ENCODE measurements at regions not wholly inside any gene's neighbourhood (a gene's known extent, or its start where the extent isn't known, plus 50 kb on each side); places are given as distances from the start of the nearest gene placed in this dataset.

DNA sequence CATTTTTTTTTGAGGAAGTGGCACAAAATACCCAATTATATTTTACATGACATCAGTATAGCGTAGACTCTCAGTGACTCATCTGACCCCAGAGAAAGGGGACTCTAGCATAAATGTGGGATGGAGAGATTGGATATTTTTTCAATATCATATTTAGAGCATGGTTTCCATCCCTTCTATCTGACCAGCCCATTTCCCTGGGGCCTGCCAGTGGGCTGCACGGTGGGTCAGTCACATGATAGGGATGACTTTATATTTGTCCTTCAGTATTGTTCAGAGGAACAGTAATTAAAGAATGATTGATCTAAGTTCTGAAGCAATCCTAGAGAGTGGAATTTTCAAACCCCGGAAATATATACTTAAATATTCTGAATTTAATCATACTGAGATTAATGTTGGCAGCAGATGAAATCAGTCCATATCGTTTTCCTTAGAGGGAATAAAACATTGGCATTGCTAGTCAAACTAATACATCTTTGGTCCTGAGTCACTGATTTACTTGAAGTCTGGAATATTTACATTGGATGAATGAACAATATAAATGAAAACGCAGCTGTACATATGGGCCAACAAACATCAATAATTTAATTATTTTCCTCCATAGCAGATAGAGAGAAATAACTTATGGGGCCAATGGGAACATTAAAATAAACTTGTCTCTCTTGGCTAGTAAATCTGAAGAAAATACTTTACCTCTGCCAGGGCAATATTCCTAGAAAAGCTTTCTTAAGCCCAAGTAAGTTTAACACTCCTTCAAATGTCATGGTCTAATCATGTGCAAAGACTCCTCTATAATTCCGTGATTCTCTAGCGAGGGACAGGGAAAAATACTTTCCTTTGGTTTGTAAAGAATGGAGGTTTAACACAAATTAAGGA is 563.6 kb upstream of the PKDCC start:
- no peak for DNase-seq

DNA sequence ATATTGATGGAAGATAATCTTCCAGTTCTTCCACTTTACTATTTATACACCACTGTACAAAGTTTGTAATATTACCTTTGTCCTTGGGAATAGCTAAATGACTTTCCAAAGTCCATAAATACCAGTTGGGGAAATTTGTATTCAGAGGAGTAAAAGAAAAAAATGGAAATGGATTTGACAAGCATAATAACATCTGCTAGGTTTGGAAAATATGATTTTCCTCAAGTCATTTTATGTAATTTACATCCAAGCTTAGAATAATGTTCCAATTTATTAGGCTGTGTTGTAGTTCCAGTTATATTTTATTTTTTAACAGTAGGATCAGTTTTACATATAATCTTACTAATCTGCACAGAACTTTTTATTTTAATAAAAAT is 563.0 kb upstream of the PKDCC start:
- no peak for DNase-seq

DNA sequence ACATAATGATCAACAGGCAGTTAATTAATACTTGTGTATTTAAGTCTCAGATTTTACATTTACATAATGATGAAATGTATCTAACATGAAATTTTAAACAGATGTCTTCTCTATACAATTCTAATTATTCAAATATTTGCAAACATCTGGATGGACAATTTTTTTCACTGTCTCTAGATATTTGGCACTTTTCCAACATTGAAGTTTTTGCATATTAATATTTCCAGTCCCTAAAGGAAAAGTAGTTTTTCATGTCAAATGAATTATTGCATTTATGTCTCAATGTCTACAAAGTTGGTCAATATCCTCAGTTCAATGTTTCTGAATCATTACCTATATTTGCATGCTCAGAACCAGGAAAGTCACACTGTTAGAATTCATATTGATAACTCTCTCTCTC is 560.9 kb upstream of the PKDCC start:
- DNase-seq, result no peak

DNA sequence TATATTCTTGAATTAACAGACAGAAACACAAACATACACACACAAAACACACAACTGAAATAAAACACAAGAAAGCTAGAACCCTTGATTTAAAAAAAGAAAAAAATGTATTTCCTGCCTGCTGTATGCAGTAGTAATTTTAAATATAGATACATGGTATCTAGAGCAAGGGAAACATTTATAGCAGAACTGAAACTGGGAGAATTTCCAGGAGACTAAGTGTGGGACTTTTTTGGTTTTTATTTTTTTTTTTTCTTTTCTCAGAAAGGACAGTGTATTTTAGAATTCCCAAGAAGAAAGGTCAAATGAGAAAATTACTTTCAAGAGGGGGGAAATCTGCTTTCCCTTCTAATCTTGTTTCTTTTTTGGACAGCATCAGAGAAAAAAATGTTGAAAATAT is 558.9 kb upstream of the PKDCC start:
- DNase-seq, result no peak

DNA sequence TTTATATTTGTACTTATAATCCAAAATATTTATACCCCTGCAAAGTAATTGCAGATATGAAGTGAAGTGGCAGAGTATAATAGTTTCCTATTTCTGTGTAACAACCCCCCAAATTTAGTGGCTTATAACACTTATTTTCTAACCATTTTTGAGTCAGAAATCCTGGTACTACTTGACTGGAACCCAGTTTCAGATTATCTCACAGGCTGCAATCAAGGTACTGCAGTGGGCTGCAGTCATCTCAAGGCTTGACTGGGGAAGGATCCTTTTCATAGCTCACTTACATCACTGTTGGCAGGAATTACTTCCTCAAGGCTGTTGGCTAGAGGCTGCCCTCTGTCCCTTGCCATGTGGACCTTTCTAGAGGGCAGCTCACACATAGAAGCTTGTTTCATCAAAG is 558.2 kb upstream of the PKDCC start:
- DNase-seq, result no peak

DNA sequence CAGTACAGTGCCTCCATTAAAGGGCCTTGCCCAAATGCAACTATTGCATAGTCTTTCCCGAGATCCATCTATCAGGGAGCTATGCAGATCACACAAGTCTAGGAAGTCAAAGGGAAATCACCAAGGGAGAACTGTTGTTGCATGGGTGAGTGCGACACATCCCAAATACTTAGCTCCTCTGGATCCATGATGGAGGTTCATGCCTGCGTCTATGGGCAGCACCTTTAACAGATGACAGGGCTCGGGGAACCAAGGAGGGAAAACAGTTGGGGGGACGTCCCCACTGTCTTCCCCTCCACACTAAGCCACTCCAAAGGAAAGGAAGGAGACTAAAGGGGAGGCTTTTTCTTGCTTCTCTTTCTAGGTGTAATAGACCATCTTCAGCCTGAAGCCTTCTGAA is 552.8 kb upstream of the PKDCC start:
- DNase-seq, result no peak

DNA sequence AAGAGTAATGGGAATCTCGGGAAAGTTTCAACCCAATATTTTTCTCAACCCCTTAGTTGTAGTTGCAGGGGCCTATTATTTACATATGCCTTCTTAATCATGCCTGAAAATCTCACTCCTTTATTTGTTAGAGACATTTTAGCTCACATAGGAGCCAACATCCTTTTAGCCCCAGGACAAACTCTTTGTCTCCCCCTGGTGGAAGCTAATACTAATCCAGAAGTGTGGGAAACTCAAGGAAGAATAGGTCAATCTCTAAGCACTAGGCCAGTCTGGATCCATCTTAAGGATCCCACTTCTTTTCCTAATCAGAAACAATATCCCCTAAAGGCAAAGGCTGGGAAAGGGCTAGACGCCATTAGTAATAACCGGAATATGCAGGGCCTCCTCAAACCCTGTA is 550.9 kb upstream of the PKDCC start:
- DNase-seq, result no peak

DNA sequence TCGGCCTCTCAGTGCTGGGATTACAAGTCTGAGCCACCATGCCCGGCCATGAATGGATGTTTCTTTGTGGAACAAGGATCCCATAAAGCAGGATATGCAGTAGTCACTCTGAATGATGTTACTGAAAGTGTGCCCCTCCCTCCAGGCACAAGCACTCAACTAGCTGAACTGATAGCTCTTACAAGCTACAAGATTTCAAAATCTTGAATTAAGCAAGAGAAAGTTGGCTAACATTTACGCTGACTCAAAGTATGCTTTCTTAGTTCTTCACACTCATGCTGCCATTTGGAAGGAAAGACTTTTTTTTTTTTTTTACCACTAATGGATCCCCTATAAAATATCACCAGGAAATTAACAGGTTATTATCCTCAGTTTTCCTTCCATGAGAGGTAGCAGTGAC is 549.0 kb upstream of the PKDCC start:
- DNase-seq, result no peak

DNA sequence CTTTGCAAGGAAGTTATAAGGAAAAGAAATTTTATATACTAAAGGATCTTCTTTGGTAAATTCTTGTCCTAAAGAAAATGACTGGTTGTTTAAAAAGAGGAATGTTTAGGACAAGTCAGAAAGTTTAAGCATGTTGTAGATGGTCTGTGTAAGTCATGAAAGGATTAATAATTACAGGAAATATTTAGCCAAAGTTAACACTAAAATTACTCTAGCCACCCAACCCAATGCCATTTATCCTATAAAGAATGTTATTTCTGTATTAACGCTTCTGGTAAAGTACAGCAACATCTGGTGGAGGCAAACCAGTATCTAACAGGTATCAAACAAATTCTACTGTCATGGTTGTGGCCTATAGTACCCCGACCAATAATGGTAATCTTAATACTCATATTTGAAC is 546.9 kb upstream of the PKDCC start:
- no peak for DNase-seq

DNA sequence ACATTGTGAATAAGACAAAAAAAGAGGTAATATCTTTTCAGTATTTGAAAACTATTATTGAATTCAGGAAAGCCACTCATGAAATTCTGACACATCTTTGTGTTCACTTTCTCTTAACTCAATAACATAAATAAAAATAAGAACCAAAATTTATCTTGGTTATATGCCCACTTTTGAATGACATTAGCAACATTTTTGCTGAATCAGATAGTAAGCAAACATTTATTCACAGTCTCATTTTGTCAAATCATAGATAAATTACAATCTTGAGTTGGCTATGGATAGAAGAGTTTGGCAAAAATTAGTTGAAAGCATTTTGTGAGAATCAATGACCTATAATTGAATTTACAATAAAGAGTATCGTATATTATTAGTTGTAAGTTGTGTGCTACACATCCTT is 545.1 kb upstream of the PKDCC start:
- no peak for DNase-seq

DNA sequence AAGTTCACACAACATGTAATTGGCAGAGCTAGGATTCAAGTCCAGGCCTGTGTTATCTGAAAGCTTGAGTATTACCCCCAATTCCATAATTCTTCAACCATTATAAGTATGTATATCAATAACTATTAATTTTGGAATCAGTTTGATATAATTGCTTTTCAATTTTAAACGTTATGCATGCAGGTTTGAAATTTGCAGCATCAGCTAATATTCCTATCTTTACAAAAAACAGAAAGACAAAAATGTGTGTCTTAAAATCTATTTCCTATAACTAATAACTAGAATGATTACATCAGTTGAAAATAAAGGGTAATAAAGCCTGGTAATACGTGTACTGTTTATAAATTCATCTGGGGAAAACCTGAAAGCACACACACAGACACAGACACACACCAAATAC is 543.3 kb upstream of the PKDCC start:
- no peak for DNase-seq

DNA sequence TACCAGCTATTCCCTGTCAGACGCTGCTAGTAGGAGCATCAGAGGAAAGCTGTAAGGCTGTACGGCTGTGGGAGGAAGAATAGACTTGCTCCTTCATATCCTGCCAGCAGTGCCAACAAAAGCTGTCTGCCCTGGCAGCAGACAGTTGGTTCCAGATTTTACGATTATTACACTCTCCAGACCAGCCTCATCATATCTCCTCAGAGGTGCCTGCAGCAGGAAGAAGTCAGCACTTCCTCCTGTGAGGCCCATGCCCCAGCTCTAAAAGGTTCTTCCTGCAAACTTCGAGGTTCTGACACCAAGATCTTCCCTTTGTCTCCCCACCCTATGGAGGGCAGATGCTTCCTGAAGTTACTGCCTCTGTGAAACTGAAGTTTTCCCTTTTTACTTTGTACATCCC is 537.7 kb upstream of the PKDCC start:
- no peak for DNase-seq

DNA sequence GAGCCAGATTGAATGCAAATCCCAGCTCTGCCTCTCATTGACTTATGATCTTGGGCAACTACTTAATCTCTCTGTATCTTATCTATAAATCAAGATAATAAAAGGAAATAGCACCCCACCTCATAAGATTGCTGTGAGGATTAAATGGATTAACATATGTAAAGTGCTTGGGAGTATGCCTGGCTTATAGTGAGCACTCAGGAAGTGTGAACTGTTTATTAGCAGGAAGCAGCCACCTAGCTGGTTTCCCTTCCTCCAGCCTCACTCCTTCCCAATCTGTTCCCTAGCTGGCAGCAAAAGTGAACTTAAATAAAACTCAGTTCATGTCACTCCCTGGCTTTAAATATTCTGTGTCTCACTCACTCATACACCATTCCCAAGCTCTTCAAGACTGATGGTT is 526.6 kb upstream of the PKDCC start:
- no peak for DNase-seq

DNA sequence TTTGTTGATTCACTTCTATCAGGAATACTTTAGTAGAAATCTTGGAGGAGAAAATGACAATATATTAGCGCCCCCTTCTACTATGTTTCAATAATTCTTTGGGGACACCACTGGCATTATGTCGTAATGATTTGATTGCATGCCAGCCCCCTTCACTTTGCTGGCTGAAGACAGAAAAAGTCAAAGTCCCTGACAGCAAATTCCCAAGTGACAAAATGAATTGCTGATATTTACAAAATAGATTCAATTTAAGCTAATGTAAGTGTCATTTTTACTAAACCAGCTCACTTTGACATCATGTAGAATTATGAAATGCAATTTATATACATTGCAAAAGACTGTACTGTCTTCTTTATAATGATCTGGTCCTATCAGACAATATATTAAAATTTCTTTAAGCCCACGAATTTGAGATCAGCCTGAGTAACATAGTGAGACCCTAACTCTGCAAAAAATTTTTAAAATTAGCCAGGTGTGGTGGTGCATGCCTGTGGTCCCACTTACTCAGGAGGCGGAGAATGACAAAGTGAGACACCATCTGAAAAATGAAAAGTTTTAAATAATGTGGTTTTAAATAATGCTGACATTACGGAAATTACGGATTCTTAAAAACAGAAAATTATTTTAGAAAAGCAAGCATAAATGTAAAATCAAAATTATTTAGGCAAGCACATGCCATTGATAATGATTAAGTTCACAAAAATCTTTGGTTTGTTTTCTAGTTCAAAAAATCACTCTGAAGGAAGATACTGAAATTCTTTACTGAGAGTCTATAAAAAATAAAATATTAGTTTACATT is 520.1 kb upstream of the PKDCC start:
- no peak for DNase-seq

DNA sequence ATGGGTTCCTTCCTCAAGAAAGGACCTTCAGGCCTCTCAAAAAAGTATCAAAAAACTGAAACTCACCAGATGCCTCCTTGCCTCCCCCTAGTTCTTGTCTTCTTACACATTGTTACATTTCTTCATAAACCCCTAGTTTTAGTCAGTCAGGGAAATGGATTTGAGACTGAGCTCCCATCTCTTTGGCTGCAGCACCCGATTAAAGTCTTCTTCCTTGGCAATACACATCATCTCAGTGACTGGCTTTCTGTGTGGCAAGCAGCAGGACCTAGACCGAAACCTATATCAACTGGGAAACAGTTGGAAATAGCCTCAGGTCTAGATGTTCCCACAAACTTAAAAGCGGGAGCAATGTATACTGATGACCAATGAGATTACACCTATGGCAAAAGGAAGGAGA is 512.2 kb upstream of the PKDCC start:
- DNase-seq, result no peak

DNA sequence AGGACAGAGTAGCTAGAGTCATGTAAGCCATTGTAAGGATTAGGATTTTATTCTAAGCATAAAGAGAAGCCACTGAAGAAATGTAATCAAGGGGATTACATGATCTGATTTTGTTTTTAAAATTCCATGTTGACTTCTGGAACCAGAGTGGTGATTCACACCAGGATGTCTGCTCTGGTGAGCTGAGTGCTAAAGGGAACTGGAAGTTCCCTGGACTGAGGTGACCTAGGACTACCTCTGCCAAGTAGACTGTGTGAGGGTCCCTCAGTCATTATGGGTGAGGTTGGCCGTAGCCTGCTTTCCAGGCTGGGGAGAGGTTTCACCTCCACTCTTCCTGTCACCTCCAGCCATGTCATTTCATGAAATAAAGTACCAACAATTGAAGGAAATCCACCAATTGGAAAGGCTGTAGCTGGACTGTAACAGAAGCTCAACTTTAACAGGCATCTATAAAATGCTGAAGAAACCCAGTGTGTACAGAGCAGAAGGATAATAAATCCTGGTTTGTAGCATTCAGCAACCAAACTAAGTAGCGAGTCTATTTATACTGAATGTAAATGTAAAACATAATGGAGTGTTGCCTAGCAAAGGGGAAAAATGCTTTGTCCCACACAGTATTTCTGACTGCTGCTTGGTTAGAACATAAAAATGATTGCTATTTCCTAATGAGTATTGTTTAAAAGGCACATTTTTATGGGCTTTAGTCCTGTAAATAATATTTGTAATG is 507.4 kb upstream of the PKDCC start:
- DNase-seq, result peak; percentile 74

DNA sequence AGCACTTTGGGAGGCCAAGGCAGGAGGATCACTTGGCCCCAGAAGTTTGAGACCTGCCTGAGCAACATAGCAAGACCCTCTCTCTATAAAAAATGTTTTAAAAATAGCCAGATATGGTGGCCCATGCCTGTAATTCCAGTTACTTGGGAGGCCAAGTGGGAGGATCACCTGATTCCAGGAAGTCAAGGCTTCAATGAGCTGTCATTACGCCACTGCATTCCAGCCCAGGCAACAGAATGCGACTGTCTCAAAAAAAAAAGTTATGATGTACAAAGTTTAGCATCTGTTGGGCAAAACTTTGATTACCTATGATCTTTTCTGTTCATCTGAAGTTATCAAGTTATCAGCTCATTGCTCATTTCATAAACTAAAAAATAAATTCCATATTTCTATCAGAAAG is 504.1 kb upstream of the PKDCC start:
- DNase-seq, result no peak

DNA sequence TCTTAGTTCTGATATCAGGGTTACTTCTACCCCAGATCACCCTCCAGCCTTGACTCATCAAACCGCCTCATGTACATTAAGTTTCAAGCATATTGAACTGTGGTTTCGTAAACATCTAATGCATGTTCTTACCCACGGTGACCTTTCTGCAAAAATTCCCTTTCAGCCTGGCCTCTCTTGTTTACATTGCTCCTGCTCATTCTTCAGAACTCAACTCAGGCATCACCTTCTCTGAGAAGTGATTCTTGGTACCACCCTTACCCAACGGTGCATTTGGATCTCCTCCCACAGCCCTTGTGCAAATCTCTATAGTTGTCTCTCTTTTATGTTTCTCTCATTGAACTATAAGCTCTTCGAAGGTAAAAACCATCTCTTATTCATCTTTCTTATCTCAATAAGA is 503.1 kb upstream of the PKDCC start:
- DNase-seq, result no peak

DNA sequence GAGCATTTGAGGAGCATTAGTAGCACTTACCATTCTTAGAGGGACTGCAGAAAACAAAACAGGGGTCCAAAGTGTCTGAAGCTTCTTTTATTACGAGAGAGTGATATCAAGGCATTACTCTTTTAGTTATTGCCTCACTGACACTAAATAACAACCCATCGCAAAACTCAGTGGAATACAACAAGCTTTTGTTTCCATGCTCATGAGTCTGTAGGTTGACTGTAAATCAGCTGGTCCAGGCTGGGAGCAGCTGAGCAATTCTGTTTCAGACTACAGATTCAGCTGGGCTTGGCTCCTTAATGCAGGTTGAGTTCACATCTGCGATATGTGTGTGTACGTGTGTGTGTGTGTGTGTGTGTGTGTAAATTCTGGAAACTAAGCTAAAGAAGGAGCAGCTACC is 501.8 kb upstream of the PKDCC start:
- no peak for DNase-seq

DNA sequence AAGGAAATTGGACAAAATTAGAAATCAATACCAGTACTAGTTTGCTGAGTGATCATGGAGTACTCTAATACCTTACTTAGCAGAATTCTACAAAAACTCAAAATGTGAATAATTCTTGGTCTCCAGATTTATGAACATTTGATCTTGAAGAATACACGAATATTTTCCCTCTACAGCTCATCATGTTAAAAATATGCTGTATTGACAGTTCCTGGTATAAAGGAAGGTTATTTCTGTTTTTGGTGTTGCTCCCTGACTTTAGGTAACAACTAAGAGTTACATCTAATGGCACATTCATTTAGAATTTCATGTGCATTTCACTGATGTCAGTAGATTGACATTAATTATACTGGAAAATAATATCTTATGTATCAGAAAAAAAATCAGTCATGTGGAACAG is 479.2 kb upstream of the PKDCC start:
- no peak for DNase-seq

DNA sequence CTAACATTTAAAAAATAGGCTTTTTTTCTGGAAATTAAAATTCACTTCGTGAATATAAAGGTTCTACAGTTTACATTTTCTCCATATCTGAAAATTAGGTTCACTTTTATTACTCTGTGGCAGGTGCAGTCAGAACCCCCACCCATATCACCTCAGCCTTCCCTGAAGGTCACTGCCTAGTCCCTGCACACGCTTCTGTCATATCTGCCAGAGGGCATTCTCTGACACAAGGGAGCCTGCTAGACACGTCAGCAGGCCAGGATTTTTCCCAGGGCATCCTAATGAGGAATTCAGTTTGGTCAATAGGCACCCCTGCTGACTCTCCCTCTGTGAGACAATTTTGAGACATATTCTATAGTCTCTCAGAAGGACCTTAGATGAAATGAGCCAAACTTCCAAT is 475.7 kb upstream of the PKDCC start:
- DNase-seq, result no peak

DNA sequence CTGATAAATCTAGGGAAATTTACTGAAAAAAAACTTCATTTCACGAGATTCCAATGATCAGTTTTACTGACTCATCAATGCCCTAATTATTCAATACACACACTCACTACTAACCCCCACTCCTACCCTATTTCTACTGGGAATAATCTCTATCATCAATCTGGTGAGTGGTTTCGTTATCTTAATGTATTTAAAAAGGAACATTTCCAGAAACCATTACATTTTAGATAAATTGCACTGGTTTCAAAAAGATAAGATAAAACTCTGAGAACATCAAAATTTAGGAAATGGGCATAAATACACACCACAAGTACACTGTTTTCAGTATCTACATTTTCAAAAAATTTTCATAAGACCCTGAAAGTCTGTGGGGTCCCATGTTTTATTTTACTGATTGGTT is 471.4 kb upstream of the PKDCC start:
- DNase-seq, result no peak

DNA sequence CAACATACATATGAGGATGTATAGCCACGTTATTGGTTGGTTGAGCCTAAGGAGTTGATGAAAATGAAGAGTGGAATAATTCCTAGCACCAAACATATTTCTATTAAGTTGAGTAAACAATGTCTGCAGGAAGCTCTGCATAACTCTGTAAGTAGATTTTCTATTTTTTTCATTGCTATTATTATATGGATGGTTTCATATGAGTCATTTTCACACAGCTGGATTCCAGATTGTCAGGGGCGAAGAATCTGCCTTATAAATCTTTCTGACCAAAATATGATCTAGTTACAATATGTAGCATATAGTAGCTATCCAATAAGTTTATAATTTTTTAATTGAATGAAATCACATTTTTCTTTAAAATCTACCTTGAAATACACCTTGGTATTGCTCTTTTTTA is 468.0 kb upstream of the PKDCC start:
- no peak for DNase-seq
